ENCODE measurements at regions not wholly inside any gene's neighbourhood (a gene's known extent, or its start where the extent isn't known, plus 50 kb on each side); places are given as distances from the start of the nearest gene placed in this dataset.

DNA sequence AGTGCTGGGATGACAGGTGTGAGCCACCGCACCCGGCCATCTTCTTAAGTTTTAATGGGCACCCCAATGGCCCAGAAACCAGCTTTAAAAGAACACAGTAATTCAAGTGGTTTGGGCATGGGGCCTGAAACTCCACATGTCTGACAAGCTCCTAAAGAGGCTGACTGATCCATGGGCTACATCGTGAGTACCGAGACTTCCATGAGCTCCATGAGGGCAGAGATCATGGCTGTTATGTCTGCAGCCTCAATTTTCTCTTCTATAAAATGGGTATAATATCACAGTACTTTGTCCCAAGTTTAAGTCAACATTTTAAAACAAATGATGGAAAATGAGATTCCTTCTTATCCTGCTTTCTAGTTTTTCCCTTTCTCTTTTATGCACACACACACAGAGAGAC is 397.6 kb upstream of the MAF start:
- no peaks in the 10 kb centered on the region for H3K36me3 ChIP-seq (ENCODE audit: control insufficient read depth, insufficient read depth, low read length)
- no peaks in the 10 kb centered on the region for H3K9me3 ChIP-seq (ENCODE audit: control insufficient read depth, low read length)
- WGBS, 2 experiments (ENCODE audit: insufficient coverage in 2 of 2), result 100% methylated on average over 2 to 4 of the region's 4 CpGs
- H3K4me3 ChIP-seq (ENCODE audit: extremely low read depth, insufficient read depth, low read length, poor library complexity, severe bottlenecking), result no peak overlapping the region
- no peaks in the 10 kb centered on the region for H3K4me1 ChIP-seq (ENCODE audit: control insufficient read depth, insufficient read depth, low read length, poor library complexity, severe bottlenecking)
- H3K27ac ChIP-seq (ENCODE audit: low read depth, low read length, severe bottlenecking), result no peak overlapping the region

DNA sequence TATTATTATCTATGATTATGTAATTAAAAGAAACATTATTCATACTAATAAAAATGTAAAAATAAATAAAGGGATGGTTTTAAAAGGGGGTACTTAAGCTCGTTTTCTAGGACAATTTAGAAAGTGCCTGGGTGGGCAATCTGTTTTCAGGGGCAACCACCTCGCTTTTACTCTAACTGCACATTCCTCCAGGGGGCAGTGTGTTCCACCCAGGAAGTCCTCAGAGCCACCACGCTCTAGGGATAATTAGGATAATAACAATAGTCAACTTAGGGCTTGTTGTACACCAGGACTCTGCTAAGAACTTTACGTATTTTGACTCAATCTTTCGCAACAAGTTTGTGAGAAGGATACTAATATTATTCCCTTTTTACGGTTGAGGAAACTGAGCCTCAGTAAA is 396.7 kb upstream of the MAF start:
- Histone ChIP-seq H3K4me3 (ENCODE audit: extremely low read depth, insufficient read depth, low read length, poor library complexity, severe bottlenecking) (no peak overlapping the region), H3K4me1 (ENCODE audit: control insufficient read depth, insufficient read depth, low read length, poor library complexity, severe bottlenecking) (no peaks in the 10 kb centered on the region), H3K27ac (ENCODE audit: low read depth, low read length, severe bottlenecking) (no peak overlapping the region), H3K9me3 (ENCODE audit: control insufficient read depth, low read length) (no peaks in the 10 kb centered on the region), H3K36me3 (ENCODE audit: control insufficient read depth, insufficient read depth, low read length) (no peaks in the 10 kb centered on the region)
- 71% methylated on average over 5 of the region's 6 CpGs; no CpG with 5 or more reads in 1 of the 2 experiments for WGBS, 2 experiments (ENCODE audit: insufficient coverage in 2 of 2)

DNA sequence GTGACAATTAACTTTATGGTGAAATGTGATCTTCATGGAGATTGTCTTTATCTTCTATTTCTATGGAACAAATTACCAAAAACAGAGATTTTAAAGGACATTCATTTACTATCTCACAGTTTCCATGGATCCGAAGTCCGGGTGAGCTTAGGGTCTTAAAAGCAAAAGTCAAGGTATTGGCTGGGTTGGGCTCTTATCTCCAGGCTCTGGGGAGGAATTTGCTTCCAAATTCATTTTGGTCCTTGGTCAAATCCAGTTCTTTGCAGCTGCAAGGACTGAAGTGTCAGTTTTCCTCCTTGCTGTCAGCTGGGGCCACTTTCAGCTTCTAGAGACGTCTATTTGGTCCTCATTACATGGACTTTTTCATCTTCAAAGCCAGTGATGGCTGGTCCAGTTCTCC is 395.8 kb upstream of the MAF start:
- H3K4me3 ChIP-seq (ENCODE audit: extremely low read depth, insufficient read depth, low read length, poor library complexity, severe bottlenecking), result no peak overlapping the region
- no peaks in the 10 kb centered on the region for H3K36me3 ChIP-seq (ENCODE audit: control insufficient read depth, insufficient read depth, low read length)
- H3K4me1 ChIP-seq (ENCODE audit: control insufficient read depth, insufficient read depth, low read length, poor library complexity, severe bottlenecking), result no peaks in the 10 kb centered on the region
- H3K9me3 ChIP-seq (ENCODE audit: control insufficient read depth, low read length), result no peaks in the 10 kb centered on the region
- no peak overlapping the region for H3K27ac ChIP-seq (ENCODE audit: low read depth, low read length, severe bottlenecking)
- whole genome bisulfite sequencing, 2 experiments (ENCODE audit: insufficient coverage in 2 of 2), result 91% methylated on average over 2 of the region's 3 CpGs

DNA sequence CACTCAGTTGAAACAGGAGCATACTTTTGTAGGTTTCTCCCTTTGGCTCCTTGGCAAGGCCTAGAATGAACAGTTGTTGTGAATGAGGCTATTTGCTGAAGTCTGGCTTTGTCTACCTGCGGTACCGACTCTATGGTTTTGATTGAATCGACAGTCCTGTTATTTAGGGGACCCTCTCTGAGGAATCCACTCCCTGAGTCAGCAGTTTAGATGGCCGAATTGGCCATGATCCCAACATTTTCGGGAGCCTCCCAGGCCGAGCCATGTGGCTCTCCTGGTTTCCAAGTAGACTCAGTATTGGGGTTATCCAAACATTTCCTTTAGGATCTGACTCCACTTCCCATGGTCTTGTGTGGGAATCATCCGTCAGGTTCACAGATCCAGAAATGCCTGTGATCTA is 394.8 kb upstream of the MAF start:
- Histone ChIP-seq H3K4me3 (ENCODE audit: extremely low read depth, insufficient read depth, low read length, poor library complexity, severe bottlenecking) (no peak overlapping the region), H3K36me3 (ENCODE audit: control insufficient read depth, insufficient read depth, low read length) (no peaks in the 10 kb centered on the region), H3K27ac (ENCODE audit: low read depth, low read length, severe bottlenecking) (no peak overlapping the region), H3K4me1 (ENCODE audit: control insufficient read depth, insufficient read depth, low read length, poor library complexity, severe bottlenecking) (no peaks in the 10 kb centered on the region), H3K9me3 (ENCODE audit: control insufficient read depth, low read length) (no peaks in the 10 kb centered on the region)
- 95 to 97% methylated on average over 3 to 5 of the region's 7 CpGs for WGBS, 2 experiments (ENCODE audit: insufficient coverage in 2 of 2)

DNA sequence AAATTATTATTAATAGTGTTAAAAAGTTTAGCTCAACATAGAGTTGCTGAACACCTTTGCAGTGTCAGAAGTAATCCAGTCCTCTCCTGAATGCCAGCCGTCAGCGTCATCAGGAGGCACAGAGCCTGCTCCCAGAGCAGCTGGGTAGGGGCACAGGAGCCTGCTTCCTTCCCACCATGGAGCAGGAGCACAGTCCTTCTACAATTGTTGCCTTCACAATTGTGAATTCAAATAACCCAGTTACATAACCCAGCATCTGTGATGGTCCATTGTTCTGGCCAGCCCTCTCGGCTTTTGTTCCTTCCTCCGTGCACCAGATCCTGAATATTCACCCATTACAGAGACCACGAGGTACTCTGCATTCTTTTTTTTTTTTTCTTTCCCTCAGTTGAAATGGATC is 393.9 kb upstream of the MAF start:
- H3K4me3 ChIP-seq (ENCODE audit: extremely low read depth, insufficient read depth, low read length, poor library complexity, severe bottlenecking), result no peak overlapping the region
- no peaks in the 10 kb centered on the region for H3K9me3 ChIP-seq (ENCODE audit: control insufficient read depth, low read length)
- no peak overlapping the region for H3K27ac ChIP-seq (ENCODE audit: low read depth, low read length, severe bottlenecking)
- peaks cover 2% of the 10 kb centered on the region for H3K4me1 ChIP-seq (ENCODE audit: control insufficient read depth, insufficient read depth, low read length, poor library complexity, severe bottlenecking)
- WGBS, 2 experiments (ENCODE audit: insufficient coverage in 2 of 2), result 49 to 61% methylated on average over 5 of the region's 5 CpGs
- H3K36me3 ChIP-seq (ENCODE audit: control insufficient read depth, insufficient read depth, low read length), result no peaks in the 10 kb centered on the region

DNA sequence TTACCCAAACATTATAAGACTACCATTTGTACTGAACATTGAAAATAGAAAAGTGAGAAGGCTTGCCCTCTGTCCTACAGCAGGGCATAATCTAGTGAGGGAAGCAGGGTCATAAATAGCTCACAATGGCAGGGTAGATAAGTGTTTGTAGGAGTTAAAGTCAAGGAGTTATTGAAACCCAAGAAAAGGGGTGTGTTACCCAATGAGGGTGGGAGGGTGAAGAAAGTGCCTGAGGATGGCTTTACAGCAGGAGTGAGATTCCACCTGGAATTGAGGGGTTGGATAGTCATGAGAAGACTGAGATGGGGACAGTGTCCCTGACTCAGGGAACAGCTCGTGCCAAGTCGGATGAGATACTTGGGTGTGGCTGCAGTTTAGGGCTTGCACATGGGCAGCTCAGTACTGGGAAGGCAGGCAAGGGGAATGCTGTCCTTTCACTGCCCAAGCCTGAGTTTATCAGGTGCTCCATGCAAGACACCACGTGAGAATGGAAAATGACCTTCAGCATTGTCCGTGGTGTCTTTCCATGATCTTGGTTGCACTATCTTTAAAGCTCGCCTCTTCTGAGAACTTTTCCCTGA is 393.2 kb upstream of the MAF start:
- Histone ChIP-seq H3K27ac (ENCODE audit: low read depth, low read length, severe bottlenecking) (no peak overlapping the region), H3K36me3 (ENCODE audit: control insufficient read depth, insufficient read depth, low read length) (no peaks in the 10 kb centered on the region), H3K9me3 (ENCODE audit: control insufficient read depth, low read length) (no peaks in the 10 kb centered on the region), H3K4me1 (ENCODE audit: control insufficient read depth, insufficient read depth, low read length, poor library complexity, severe bottlenecking) (peaks cover 6% of the 10 kb centered on the region), H3K4me3 (ENCODE audit: extremely low read depth, insufficient read depth, low read length, poor library complexity, severe bottlenecking) (no peak overlapping the region)
- WGBS, 2 experiments (ENCODE audit: insufficient coverage in 2 of 2), result 89 to 97% methylated on average over 5 of the region's 5 CpGs

DNA sequence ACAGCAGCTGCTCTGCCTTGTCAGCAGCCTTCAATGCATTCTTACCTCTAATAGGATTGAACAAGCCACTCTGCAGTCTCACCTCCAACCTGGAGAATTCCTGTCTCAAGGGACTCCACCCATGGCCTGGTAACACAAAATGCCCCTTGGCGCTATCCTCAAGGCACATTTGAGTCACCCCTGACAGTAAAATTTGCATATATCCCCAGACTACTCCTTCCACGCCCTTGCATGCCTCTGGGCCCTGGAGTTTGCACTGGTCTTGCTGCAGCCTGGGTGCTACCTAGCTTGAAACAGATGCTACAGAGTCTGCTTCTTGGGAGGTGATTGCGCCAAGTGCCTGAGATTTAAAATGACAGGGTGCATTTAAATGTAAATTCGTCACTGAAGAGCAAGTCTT is 391.4 kb upstream of the MAF start:
- 84 to 90% methylated on average over 2 of the region's 4 CpGs for WGBS, 2 experiments (ENCODE audit: insufficient coverage in 2 of 2)
- peaks cover 6% of the 10 kb centered on the region for H3K4me1 ChIP-seq (ENCODE audit: control insufficient read depth, insufficient read depth, low read length, poor library complexity, severe bottlenecking)

DNA sequence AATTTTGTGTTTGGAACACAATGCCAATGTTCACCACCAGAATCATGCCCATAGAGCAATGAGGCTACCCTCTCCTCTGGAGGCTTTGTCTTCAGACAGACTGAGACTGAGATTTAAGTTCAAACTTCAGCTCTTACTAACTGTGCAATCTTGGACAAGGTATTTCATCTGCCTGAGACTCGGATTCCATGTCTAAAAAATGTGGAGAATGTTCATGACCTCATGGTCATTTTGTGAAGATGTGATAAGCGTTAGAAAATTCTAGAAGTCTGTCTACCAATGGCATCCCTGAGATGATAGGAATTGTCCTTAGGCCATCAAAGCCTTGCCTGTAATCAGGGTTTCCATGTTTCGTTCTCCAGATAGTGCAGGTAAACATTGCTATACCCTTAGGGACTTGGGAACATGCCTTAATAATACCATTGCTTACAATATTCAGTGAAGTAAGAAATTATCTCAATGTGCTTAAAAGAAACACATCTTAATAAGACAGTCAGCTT is 388.2 kb upstream of the MAF start:
- Histone ChIP-seq H3K36me3 (ENCODE audit: control insufficient read depth, insufficient read depth, low read length) (no peaks in the 10 kb centered on the region), H3K4me1 (ENCODE audit: control insufficient read depth, insufficient read depth, low read length, poor library complexity, severe bottlenecking) (peaks cover 6% of the 10 kb centered on the region), H3K9me3 (ENCODE audit: control insufficient read depth, low read length) (no peaks in the 10 kb centered on the region), H3K27ac (ENCODE audit: low read depth, low read length, severe bottlenecking) (no peak overlapping the region), H3K4me3 (ENCODE audit: extremely low read depth, insufficient read depth, low read length, poor library complexity, severe bottlenecking) (no peak overlapping the region)
- 82 to 90% methylated on average over 2 to 3 of the region's 3 CpGs for WGBS, 2 experiments (ENCODE audit: insufficient coverage in 2 of 2)

More for the DNA sequence above, 391.4 kb upstream of the MAF start:
- Histone ChIP-seq H3K27ac (ENCODE audit: low read depth, low read length, severe bottlenecking) (no peak overlapping the region), H3K36me3 (ENCODE audit: control insufficient read depth, insufficient read depth, low read length) (no peaks in the 10 kb centered on the region), H3K9me3 (ENCODE audit: control insufficient read depth, low read length) (no peaks in the 10 kb centered on the region), H3K4me3 (ENCODE audit: extremely low read depth, insufficient read depth, low read length, poor library complexity, severe bottlenecking) (no peak overlapping the region)

DNA sequence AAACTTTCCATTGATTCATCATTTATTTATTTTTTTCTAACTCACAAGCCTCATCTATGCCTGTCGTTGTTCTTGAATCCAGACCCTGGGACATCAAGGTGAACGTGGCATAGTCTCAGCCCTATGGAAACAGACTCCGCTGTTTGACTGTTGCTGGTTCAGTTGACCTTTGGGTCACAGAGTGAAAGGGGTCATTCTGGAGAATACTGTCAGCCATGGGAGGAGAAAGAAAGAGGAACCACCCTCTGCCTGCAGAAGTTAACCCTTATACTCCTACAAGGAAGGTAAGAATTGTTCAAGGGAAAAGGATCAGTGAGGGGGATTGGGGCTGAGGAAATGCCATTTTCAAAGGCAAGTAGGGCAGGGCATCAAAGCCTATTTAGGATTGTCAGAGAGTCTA is 387.6 kb upstream of the MAF start:
- Histone ChIP-seq H3K4me1 (ENCODE audit: control insufficient read depth, insufficient read depth, low read length, poor library complexity, severe bottlenecking) (peaks cover 6% of the 10 kb centered on the region), H3K27ac (ENCODE audit: low read depth, low read length, severe bottlenecking) (no peak overlapping the region), H3K36me3 (ENCODE audit: control insufficient read depth, insufficient read depth, low read length) (no peaks in the 10 kb centered on the region), H3K9me3 (ENCODE audit: control insufficient read depth, low read length) (no peaks in the 10 kb centered on the region), H3K4me3 (ENCODE audit: extremely low read depth, insufficient read depth, low read length, poor library complexity, severe bottlenecking) (no peak overlapping the region)
- WGBS, 2 experiments (ENCODE audit: insufficient coverage in 2 of 2), result 83 to 87% methylated on average over 3 of the region's 3 CpGs

DNA sequence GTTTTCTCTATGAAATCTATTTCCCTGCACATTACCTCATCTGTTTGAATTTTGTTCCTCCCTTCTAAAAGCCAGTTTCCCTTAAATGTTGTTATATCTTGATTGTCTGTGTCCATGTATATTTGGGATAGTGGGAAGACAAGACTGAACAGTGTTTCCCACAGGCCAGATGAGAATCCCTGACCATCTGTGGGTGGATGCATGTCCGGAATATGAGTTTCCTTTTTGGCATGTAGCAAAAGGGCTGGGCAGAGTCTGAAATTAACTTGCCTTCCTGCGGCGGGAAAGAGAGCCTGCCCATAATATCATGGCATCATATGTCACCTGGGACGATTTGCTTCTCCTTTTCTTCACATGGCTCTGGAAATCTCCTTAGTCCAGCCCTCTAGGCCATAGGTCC is 385.8 kb upstream of the MAF start:
- H3K36me3 ChIP-seq (ENCODE audit: control insufficient read depth, insufficient read depth, low read length), result no peaks in the 10 kb centered on the region
- no peaks in the 10 kb centered on the region for H3K9me3 ChIP-seq (ENCODE audit: control insufficient read depth, low read length)
- no peak overlapping the region for H3K4me3 ChIP-seq (ENCODE audit: extremely low read depth, insufficient read depth, low read length, poor library complexity, severe bottlenecking)
- H3K4me1 ChIP-seq (ENCODE audit: control insufficient read depth, insufficient read depth, low read length, poor library complexity, severe bottlenecking), result peaks cover 6% of the 10 kb centered on the region
- 95% methylated on average over 4 of the region's 4 CpGs for WGBS, 2 experiments (ENCODE audit: insufficient coverage in 2 of 2)
- H3K27ac ChIP-seq (ENCODE audit: low read depth, low read length, severe bottlenecking), result no peak overlapping the region

DNA sequence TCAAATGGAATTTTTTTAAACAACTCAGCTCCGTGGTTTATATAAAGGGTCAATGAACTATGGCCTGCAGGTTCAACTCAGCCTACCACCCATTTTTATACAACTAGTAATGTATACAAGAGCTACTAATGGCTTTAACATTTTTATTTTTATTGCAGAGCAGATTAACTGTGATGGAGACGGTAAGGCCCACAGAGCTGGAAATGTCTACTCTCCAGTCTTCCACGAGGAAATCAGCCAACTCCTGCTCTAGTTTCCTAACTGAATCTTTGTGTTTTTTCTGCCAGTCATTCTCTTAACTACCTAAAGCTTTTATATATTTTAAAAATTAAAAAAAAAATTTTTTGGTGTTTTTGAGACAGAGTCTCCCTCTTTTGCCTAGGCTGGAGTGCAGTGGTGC is 385.1 kb upstream of the MAF start:
- no peaks in the 10 kb centered on the region for H3K9me3 ChIP-seq (ENCODE audit: control insufficient read depth, low read length)
- no peak overlapping the region for H3K27ac ChIP-seq (ENCODE audit: low read depth, low read length, severe bottlenecking)
- H3K36me3 ChIP-seq (ENCODE audit: control insufficient read depth, insufficient read depth, low read length), result no peaks in the 10 kb centered on the region
- no peak overlapping the region for H3K4me3 ChIP-seq (ENCODE audit: extremely low read depth, insufficient read depth, low read length, poor library complexity, severe bottlenecking)
- 100% methylated on average over 1 to 2 of the region's 3 CpGs for WGBS, 2 experiments (ENCODE audit: insufficient coverage in 2 of 2)
- H3K4me1 ChIP-seq (ENCODE audit: control insufficient read depth, insufficient read depth, low read length, poor library complexity, severe bottlenecking), result peaks cover 6% of the 10 kb centered on the region

Measured in mesodermal cell (in vitro differentiated cells).